GM23338 (cell line): ENCODE measurements at regions not wholly inside any gene's neighbourhood (a gene's known extent, or its start where the extent isn't known, plus 50 kb on each side); places are given as distances from the start of the nearest gene placed in this dataset.

Experiments
- ATAC-seq: fragments of 200-7000 bp; cut with Tn5 transposase; 3 replicates; pipeline ENCODE4 v1.9.1; 2020
- DNase-seq: peaks from one replicate; pipeline ENCODE4 v3.0.0-alpha.2; 2015; ENCODE audit warnings: low spot score
- H2AFZ ChIP-seq: fragments of 200-600 bp; sonication (generic); 2 replicates; pipeline ENCODE4 v1.8.0; 2016; ENCODE audit warnings: antibody characterized with exemption, mild to moderate bottlenecking, moderate library complexity
- H3F3A ChIP-seq: fragments of 200-600 bp; sonication (generic); replicated peaks from 2 replicates; pipeline ENCODE4 v1.8.0; 2017; ENCODE audit warnings: antibody characterized with exemption, mixed run types, low read depth
- H3K27ac ChIP-seq: fragments of 200-600 bp; sonication (generic); 2 replicates; pipeline ENCODE4 v1.6.1; 2016; ENCODE audit warnings: low read depth
- H3K27me3 ChIP-seq: fragments of 200-600 bp; sonication (generic); 2 replicates; pipeline ENCODE4 v1.8.0; 2016; ENCODE audit warnings: mild to moderate bottlenecking, mixed run types, moderate library complexity; ENCODE audit not compliant: insufficient read depth
- H3K36me3 ChIP-seq: fragments of 200-600 bp; sonication (generic); 2 replicates; pipeline ENCODE4 v1.8.0; 2016; ENCODE audit warnings: mild to moderate bottlenecking; ENCODE audit not compliant: insufficient read depth
- H3K4me1 ChIP-seq: fragments of 200-600 bp; sonication (generic); 2 replicates; pipeline ENCODE4 v1.8.0; 2016; ENCODE audit warnings: mild to moderate bottlenecking, moderate library complexity; ENCODE audit not compliant: insufficient read depth
- H3K4me2 ChIP-seq: fragments of 200-600 bp; sonication (generic); 2 replicates; pipeline ENCODE4 v1.7.1; 2017; ENCODE audit warnings: mixed run types
- H3K4me3 ChIP-seq: fragments of 200-600 bp; sonication (generic); 2 replicates; pipeline ENCODE4 v1.6.1; 2016; ENCODE audit warnings: mixed run types
- H3K79me2 ChIP-seq: fragments of 200-600 bp; sonication (generic); replicated peaks from 2 replicates; pipeline ENCODE4 v1.8.0; 2017; ENCODE audit warnings: mild to moderate bottlenecking; ENCODE audit not compliant: insufficient read depth
- H3K9me2 ChIP-seq: fragments of 200-600 bp; sonication (generic); 2 replicates; pipeline ENCODE4 v1.8.0; 2017; ENCODE audit not compliant: insufficient read depth
- H4K20me1 ChIP-seq: fragments of 200-600 bp; sonication (generic); replicated peaks from 2 replicates; pipeline ENCODE4 v1.8.0; 2017; ENCODE audit warnings: mild to moderate bottlenecking; ENCODE audit not compliant: insufficient read depth
- H3K27ac Mint-ChIP-seq: 2 replicates; pipeline ENCODE4 v1.8.0; 2020; ENCODE audit warnings: inconsistent platforms, mild to moderate bottlenecking, moderate library complexity, mixed read lengths
- H3K27me3 Mint-ChIP-seq: 3 replicates; pipeline ENCODE4 v1.8.0; 2022; ENCODE audit warnings: low read depth, mild to moderate bottlenecking, moderate library complexity, mixed read lengths, inconsistent platforms; ENCODE audit not compliant: insufficient read depth, poor library complexity
- H3K36me3 Mint-ChIP-seq: 3 replicates; pipeline ENCODE4 v1.8.0; 2021; ENCODE audit warnings: low read depth, mild to moderate bottlenecking, inconsistent platforms, moderate library complexity, mixed read lengths
- H3K4me1 Mint-ChIP-seq: 3 replicates; pipeline ENCODE4 v1.8.0; 2020; ENCODE audit warnings: mild to moderate bottlenecking, inconsistent platforms, mixed read lengths
- H3K4me3 Mint-ChIP-seq: 3 replicates; pipeline ENCODE4 v1.8.0; 2021; ENCODE audit warnings: moderate library complexity, mild to moderate bottlenecking, inconsistent platforms, mixed read lengths
- H3K9me3 Mint-ChIP-seq: 3 replicates; pipeline ENCODE4 v1.8.0; 2020; ENCODE audit warnings: moderate library complexity, mild to moderate bottlenecking, inconsistent platforms, mixed read lengths
- CREB1 ChIP-seq: fragments of 250-450 bp; sonication (Bioruptor Pico); IDR thresholded peaks from 2 replicates; pipeline ENCODE4 v1.5.0; 2020; ENCODE audit warnings: low read depth, mild to moderate bottlenecking, moderate library complexity
- EZH2phosphoT487 ChIP-seq: fragments of 200-600 bp; sonication (generic); IDR thresholded peaks from one replicate; pipeline ENCODE4 v1.8.1; 2018; ENCODE audit warnings: antibody characterized with exemption; ENCODE audit not compliant: unreplicated experiment
- JUNB ChIP-seq: IDR thresholded peaks from one replicate; pipeline ENCODE4 v1.6.1; 2016; ENCODE audit warnings: antibody characterized with exemption; ENCODE audit not compliant: unreplicated experiment
- POLR2AphosphoS5 ChIP-seq: IDR thresholded peaks from 2 replicates; pipeline ENCODE4 v1.6.1; 2016; ENCODE audit warnings: antibody characterized with exemption, low read depth
- STAT1 ChIP-seq: IDR thresholded peaks from one replicate; pipeline ENCODE4 v1.6.1; 2016; ENCODE audit warnings: antibody characterized with exemption; ENCODE audit not compliant: unreplicated experiment
- ZNF331 ChIP-seq: fragments of 250-450 bp; sonication (Bioruptor Pico); IDR thresholded peaks from 2 replicates; pipeline ENCODE4 v1.5.0; 2020; ENCODE audit warnings: low read depth, mild to moderate bottlenecking, moderate library complexity
- TF ChIP-seq, protein P1 (sequence below): IDR thresholded peaks from one replicate; pipeline ENCODE4 v1.6.1; 2018; ENCODE audit warnings: antibody characterized with exemption; ENCODE audit not compliant: unreplicated experiment
- TF ChIP-seq, protein P2 (sequence below), 2 experiments: fragments of 200-600 bp in 1 of 2; sonication (generic) in 1 of 2; conservative IDR thresholded peaks; 2 replicates each; pipeline versions ENCODE4 v1.5.1 to v1.6.1; 2016 to 2017; ENCODE audit warnings: antibody characterized with exemption in 2 of 2, low read depth in 2 of 2, mild to moderate bottlenecking in 2 of 2, moderate library complexity in 1 of 2
- TF ChIP-seq, protein P3 (sequence below): IDR thresholded peaks from 2 replicates; pipeline ENCODE4 v1.6.1; 2016; ENCODE audit warnings: antibody characterized with exemption
- TF ChIP-seq, protein P4 (sequence below): fragments of 250-450 bp; sonication (Bioruptor Pico); IDR thresholded peaks from 2 replicates; pipeline ENCODE4 v1.5.0; 2020; ENCODE audit warnings: mild to moderate bottlenecking, moderate library complexity

DNA sequence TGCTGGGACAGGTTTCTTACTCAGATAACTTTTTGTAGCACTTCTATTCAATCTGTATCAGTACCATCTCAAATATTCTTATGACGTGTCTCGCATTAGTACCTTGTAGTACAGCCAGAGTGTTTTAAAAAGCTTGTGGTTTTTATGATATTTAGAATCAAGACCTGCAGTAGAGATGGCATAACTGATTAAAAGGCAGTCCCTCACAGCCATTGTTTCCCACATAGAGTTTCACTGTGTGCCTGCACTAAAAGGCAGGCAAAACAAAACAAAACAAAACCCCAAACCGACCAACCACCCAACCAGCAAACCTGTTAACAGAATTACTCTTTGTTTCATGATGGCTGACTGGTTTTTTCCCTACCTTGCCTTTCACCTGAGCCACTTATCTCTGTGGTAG lies 221.3 kb upstream of the DGKB start (continued):
- TF ChIP-seq, protein P1, sequence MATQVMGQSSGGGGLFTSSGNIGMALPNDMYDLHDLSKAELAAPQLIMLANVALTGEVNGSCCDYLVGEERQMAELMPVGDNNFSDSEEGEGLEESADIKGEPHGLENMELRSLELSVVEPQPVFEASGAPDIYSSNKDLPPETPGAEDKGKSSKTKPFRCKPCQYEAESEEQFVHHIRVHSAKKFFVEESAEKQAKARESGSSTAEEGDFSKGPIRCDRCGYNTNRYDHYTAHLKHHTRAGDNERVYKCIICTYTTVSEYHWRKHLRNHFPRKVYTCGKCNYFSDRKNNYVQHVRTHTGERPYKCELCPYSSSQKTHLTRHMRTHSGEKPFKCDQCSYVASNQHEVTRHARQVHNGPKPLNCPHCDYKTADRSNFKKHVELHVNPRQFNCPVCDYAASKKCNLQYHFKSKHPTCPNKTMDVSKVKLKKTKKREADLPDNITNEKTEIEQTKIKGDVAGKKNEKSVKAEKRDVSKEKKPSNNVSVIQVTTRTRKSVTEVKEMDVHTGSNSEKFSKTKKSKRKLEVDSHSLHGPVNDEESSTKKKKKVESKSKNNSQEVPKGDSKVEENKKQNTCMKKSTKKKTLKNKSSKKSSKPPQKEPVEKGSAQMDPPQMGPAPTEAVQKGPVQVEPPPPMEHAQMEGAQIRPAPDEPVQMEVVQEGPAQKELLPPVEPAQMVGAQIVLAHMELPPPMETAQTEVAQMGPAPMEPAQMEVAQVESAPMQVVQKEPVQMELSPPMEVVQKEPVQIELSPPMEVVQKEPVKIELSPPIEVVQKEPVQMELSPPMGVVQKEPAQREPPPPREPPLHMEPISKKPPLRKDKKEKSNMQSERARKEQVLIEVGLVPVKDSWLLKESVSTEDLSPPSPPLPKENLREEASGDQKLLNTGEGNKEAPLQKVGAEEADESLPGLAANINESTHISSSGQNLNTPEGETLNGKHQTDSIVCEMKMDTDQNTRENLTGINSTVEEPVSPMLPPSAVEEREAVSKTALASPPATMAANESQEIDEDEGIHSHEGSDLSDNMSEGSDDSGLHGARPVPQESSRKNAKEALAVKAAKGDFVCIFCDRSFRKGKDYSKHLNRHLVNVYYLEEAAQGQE, result no peak
- TF ChIP-seq EZH2phosphoT487, result no peak

DNA sequence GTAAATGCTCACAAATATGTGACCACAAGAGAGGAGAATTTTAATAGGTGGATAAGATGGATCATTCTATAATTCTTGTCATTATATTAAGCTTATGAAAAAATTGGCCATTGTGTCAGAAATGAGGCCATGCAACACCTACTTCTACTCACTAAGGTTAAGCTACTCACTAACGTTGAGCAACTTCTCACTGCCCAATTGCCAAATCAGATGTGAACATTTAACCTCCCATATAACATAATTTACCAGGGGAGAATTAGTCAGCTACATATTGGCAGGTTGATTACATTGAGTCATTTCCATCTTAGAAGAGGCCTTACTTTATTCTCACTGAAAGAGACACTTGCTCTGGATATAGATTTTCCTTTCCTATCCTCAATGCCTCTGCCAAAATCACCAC lies 211.2 kb upstream of the DGKB start:
- Histone ChIP-seq H2AFZ (no peak overlapping the region), H3K4me2 (no peak overlapping the region), H4K20me1 (no peaks in the 10 kb centered on the region), H3K4me1 (no peaks in the 10 kb centered on the region), H3K27me3 (no peaks in the 10 kb centered on the region), H3F3A (no peaks in the 10 kb centered on the region), H3K79me2 (no peaks in the 10 kb centered on the region), H3K4me3 (no peak overlapping the region), H3K36me3 (no peaks in the 10 kb centered on the region), H3K27ac (no peak overlapping the region), H3K9me2 (peaks cover 11% of the 10 kb centered on the region)
- peaks cover 3% of the 10 kb centered on the region for H3K27me3 Mint-ChIP-seq
- H3K36me3 Mint-ChIP-seq, result no peaks in the 10 kb centered on the region
- peaks cover 4% of the 10 kb centered on the region; the same call in 1 of the 3 replicates for H3K4me1 Mint-ChIP-seq
- no peaks in the 10 kb centered on the region for H3K9me3 Mint-ChIP-seq
- no peak for ATAC-seq
- H3K27ac Mint-ChIP-seq, result no peak overlapping the region
- H3K4me3 Mint-ChIP-seq, result no peak overlapping the region
- no peak for DNase-seq
- TF ChIP-seq POLR2AphosphoS5, result no peak
- no peak for TF ChIP-seq ZNF331 (CRISPR knock-in tag)
- TF ChIP-seq EZH2phosphoT487, result no peak
- no peak for TF ChIP-seq JUNB
- TF ChIP-seq, protein P2, sequence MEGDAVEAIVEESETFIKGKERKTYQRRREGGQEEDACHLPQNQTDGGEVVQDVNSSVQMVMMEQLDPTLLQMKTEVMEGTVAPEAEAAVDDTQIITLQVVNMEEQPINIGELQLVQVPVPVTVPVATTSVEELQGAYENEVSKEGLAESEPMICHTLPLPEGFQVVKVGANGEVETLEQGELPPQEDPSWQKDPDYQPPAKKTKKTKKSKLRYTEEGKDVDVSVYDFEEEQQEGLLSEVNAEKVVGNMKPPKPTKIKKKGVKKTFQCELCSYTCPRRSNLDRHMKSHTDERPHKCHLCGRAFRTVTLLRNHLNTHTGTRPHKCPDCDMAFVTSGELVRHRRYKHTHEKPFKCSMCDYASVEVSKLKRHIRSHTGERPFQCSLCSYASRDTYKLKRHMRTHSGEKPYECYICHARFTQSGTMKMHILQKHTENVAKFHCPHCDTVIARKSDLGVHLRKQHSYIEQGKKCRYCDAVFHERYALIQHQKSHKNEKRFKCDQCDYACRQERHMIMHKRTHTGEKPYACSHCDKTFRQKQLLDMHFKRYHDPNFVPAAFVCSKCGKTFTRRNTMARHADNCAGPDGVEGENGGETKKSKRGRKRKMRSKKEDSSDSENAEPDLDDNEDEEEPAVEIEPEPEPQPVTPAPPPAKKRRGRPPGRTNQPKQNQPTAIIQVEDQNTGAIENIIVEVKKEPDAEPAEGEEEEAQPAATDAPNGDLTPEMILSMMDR (conservative IDR thresholded peaks at IDR 0.05; ENCODE audit: low read depth in 2 of 2), result no peak
- TF ChIP-seq, protein P3, sequence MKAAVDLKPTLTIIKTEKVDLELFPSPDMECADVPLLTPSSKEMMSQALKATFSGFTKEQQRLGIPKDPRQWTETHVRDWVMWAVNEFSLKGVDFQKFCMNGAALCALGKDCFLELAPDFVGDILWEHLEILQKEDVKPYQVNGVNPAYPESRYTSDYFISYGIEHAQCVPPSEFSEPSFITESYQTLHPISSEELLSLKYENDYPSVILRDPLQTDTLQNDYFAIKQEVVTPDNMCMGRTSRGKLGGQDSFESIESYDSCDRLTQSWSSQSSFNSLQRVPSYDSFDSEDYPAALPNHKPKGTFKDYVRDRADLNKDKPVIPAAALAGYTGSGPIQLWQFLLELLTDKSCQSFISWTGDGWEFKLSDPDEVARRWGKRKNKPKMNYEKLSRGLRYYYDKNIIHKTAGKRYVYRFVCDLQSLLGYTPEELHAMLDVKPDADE, result no peak
- no peak for TF ChIP-seq STAT1
- TF ChIP-seq, protein P4, sequence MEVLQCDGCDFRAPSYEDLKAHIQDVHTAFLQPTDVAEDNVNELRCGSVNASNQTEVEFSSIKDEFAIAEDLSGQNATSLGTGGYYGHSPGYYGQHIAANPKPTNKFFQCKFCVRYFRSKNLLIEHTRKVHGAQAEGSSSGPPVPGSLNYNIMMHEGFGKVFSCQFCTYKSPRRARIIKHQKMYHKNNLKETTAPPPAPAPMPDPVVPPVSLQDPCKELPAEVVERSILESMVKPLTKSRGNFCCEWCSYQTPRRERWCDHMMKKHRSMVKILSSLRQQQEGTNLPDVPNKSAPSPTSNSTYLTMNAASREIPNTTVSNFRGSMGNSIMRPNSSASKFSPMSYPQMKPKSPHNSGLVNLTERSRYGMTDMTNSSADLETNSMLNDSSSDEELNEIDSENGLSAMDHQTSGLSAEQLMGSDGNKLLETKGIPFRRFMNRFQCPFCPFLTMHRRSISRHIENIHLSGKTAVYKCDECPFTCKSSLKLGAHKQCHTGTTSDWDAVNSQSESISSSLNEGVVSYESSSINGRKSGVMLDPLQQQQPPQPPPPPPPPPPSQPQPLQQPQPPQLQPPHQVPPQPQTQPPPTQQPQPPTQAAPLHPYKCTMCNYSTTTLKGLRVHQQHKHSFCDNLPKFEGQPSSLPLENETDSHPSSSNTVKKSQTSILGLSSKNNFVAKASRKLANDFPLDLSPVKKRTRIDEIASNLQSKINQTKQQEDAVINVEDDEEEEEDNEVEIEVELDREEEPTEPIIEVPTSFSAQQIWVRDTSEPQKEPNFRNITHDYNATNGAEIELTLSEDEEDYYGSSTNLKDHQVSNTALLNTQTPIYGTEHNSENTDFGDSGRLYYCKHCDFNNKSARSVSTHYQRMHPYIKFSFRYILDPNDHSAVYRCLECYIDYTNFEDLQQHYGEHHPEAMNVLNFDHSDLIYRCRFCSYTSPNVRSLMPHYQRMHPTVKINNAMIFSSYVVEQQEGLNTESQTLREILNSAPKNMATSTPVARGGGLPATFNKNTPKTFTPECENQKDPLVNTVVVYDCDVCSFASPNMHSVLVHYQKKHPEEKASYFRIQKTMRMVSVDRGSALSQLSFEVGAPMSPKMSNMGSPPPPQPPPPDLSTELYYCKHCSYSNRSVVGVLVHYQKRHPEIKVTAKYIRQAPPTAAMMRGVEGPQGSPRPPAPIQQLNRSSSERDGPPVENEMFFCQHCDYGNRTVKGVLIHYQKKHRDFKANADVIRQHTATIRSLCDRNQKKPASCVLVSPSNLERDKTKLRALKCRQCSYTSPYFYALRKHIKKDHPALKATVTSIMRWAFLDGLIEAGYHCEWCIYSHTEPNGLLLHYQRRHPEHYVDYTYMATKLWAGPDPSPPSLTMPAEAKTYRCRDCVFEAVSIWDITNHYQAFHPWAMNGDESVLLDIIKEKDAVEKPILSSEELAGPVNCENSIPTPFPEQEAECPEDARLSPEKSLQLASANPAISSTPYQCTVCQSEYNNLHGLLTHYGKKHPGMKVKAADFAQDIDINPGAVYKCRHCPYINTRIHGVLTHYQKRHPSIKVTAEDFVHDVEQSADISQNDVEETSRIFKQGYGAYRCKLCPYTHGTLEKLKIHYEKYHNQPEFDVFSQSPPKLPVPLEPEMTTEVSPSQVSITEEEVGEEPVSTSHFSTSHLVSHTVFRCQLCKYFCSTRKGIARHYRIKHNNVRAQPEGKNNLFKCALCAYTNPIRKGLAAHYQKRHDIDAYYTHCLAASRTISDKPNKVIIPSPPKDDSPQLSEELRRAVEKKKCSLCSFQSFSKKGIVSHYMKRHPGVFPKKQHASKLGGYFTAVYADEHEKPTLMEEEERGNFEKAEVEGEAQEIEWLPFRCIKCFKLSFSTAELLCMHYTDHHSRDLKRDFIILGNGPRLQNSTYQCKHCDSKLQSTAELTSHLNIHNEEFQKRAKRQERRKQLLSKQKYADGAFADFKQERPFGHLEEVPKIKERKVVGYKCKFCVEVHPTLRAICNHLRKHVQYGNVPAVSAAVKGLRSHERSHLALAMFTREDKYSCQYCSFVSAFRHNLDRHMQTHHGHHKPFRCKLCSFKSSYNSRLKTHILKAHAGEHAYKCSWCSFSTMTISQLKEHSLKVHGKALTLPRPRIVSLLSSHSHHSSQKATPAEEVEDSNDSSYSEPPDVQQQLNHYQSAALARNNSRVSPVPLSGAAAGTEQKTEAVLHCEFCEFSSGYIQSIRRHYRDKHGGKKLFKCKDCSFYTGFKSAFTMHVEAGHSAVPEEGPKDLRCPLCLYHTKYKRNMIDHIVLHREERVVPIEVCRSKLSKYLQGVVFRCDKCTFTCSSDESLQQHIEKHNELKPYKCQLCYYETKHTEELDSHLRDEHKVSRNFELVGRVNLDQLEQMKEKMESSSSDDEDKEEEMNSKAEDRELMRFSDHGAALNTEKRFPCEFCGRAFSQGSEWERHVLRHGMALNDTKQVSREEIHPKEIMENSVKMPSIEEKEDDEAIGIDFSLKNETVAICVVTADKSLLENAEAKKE, result no peak
- TF ChIP-seq CREB1 (CRISPR knock-in tag), result no peak
